ENCODE measurements at regions not wholly inside any gene's neighbourhood (a gene's known extent, or its start where the extent isn't known, plus 50 kb on each side); places are given as distances from the start of the nearest gene placed in this dataset.

DNA sequence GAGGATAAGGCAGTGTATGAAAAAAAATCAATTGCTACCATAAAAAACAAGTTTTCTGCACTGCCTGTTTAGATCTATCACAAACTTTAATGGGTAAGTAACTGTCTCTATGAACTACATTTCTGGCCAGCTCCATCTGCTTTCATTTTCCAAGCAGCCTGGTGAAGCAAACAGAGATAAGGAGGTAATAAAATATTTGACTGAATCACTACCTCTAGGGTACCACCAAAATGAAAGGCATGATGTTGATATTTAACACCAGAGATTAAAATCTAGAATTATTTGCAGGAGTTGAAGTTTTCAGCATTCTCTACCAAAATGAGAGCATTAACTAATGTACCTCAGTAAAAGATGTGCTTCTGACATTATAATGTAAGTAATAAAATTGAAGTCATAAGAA, 863.5 kb upstream of the MGAT4C start:
- ChIA-PET CTCF (no interaction called here), POLR2A (no interaction called here)
- TF ChIP-seq HDGF (IDR thresholded peaks at IDR 0.05; ENCODE audit: borderline replicate concordance) (no peak), LEF1 (IDR thresholded peaks at IDR 0.05; ENCODE audit: borderline replicate concordance) (no peak), SUZ12 (IDR thresholded peaks at IDR 0.05) (no peak), BHLHE40 (IDR thresholded peaks at IDR 0.05; ENCODE audit: borderline replicate concordance) (no peak), ZNF384 (IDR thresholded peaks at IDR 0.05) (no peak), TARDBP (IDR thresholded peaks at IDR 0.05) (no peak), ARNT (IDR thresholded peaks at IDR 0.05) (no peak), NFRKB (IDR thresholded peaks at IDR 0.05) (no peak), CTBP1 (IDR thresholded peaks at IDR 0.05; ENCODE audit: borderline replicate concordance) (no peak), ELF4 (IDR thresholded peaks at IDR 0.05) (no peak), FOXK2 (IDR thresholded peaks at IDR 0.05) (no peak), FOXA1 (IDR thresholded peaks at IDR 0.05) (no peak), L3MBTL2 (conservative IDR thresholded peaks at IDR 0.05) (no peak), FOXM1 (IDR thresholded peaks at IDR 0.05; ENCODE audit: borderline replicate concordance) (no peak), SP1 (IDR thresholded peaks at IDR 0.05) (no peak)
- TF ChIP-seq, protein P1, sequence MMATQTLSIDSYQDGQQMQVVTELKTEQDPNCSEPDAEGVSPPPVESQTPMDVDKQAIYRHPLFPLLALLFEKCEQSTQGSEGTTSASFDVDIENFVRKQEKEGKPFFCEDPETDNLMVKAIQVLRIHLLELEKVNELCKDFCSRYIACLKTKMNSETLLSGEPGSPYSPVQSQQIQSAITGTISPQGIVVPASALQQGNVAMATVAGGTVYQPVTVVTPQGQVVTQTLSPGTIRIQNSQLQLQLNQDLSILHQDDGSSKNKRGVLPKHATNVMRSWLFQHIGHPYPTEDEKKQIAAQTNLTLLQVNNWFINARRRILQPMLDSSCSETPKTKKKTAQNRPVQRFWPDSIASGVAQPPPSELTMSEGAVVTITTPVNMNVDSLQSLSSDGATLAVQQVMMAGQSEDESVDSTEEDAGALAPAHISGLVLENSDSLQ (IDR thresholded peaks at IDR 0.05) = no peak
- DNase-seq (ENCODE audit: extremely low spot score) = no peak

DNA sequence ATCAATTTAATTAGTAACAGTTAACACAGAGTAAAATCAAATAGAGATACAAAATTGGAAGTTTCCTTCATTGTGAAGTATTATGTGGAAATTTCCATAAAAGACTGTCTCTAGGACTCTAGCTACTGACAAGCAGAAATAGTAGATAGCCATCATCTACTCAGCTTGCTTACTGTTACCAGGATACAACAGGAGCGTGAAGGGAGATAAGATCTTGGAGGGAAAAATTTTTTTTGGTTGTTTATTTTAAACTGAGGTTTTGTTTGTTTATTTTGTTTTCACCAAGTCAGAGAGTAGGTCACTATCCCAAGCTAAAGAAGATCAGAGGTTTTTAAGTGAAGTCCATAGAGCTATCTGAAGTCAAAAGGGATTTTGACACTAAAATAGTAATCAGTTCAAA, 861.3 kb upstream of the MGAT4C start:
- no peak for DNase-seq (ENCODE audit: extremely low spot score)
- POLR2A ChIA-PET = no interaction called here
- TF ChIP-seq L3MBTL2 (conservative IDR thresholded peaks at IDR 0.05) = no peak
- TF ChIP-seq FOXK2 (IDR thresholded peaks at IDR 0.05) = no peak
- no peak for TF ChIP-seq SP1 (IDR thresholded peaks at IDR 0.05)
- TF ChIP-seq ZNF384 (IDR thresholded peaks at IDR 0.05) = no peak
- TF ChIP-seq ELF4 (IDR thresholded peaks at IDR 0.05) = no peak
- TF ChIP-seq CTBP1 (IDR thresholded peaks at IDR 0.05; ENCODE audit: borderline replicate concordance) = no peak
- TF ChIP-seq HDGF (IDR thresholded peaks at IDR 0.05; ENCODE audit: borderline replicate concordance) = no peak
- no peak for TF ChIP-seq FOXA1 (IDR thresholded peaks at IDR 0.05)
- TF ChIP-seq NFRKB (IDR thresholded peaks at IDR 0.05) = no peak
- TF ChIP-seq LEF1 (IDR thresholded peaks at IDR 0.05; ENCODE audit: borderline replicate concordance) = no peak
- TF ChIP-seq BHLHE40 (IDR thresholded peaks at IDR 0.05; ENCODE audit: borderline replicate concordance) = no peak
- TF ChIP-seq TARDBP (IDR thresholded peaks at IDR 0.05) = no peak
- TF ChIP-seq SUZ12 (IDR thresholded peaks at IDR 0.05) = no peak
- TF ChIP-seq FOXM1 (IDR thresholded peaks at IDR 0.05; ENCODE audit: borderline replicate concordance) = no peak
- TF ChIP-seq, protein P1 (IDR thresholded peaks at IDR 0.05) = no peak
- no peak for TF ChIP-seq ARNT (IDR thresholded peaks at IDR 0.05)
- CTCF ChIA-PET = no interaction called here

DNA sequence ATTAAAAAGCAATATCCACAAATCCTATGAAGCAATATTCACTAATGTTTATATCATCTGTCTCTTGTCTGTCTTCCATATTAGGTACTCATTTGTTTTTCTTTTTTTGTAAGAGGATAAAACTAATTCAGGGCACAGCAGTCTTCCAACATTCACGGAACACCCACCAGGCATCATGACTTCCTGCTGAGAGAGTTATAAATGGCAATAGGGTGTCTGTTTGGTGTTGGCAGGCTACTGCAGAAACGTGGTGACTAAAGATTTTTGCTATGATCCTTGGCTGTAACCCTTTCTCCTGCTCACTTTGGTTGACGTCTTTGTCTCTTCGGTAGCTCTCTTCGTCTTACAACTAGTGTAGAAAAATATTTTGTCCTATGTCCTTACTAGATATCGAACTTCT, 860.6 kb upstream of the MGAT4C start:
- DNase-seq (ENCODE audit: extremely low spot score) = peak; percentile 13
- no peak for TF ChIP-seq NFRKB (IDR thresholded peaks at IDR 0.05)
- TF ChIP-seq ARNT (IDR thresholded peaks at IDR 0.05) = no peak
- no peak for TF ChIP-seq CTBP1 (IDR thresholded peaks at IDR 0.05; ENCODE audit: borderline replicate concordance)
- no peak for TF ChIP-seq FOXA1 (IDR thresholded peaks at IDR 0.05)
- no peak for TF ChIP-seq ELF4 (IDR thresholded peaks at IDR 0.05)
- TF ChIP-seq L3MBTL2 (conservative IDR thresholded peaks at IDR 0.05) = no peak; the same call in 1 of the 2 replicates
- TF ChIP-seq, protein P1 (IDR thresholded peaks at IDR 0.05) = 0 out of 2 replicates have a peak, but pooled peaks have one; percentile 34
- ChIA-PET POLR2A (no interaction called here), CTCF (no interaction called here)

DNA sequence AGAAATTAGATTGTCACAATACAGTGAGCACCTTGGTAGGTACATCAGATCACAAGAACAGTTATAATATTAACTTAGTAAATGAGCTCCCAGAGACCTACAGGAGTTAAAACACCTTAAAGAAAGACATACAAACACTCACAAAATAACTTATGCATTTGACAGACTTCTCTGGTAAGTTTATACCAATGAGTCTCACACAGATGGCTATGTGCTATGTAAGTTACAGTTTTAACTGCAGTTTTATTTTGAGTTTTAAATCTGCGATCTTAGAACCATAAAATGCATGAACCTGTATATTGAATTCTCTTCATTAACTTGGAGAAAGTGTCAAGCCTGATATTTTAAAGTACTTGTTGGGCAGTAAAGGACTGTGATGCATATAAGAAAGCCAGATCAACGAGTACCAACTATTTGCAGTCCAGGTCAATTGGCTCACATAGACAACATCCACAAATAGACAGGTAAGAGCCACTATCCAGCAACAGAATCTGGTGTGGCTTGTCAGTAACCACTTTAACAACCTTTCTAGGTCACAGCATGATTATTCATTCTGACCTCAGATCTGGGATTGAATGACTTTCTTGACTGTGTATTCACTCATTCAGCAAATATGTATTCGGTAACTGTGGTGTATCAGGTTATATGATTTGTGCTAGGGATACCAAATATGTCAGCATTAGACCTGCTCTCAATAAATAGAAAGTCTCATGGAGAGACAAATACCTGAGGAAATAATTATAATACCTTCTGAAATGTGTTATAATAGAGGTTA, 856.6 kb upstream of the MGAT4C start:
- POLR2A ChIA-PET = no interaction called here
- no peak for DNase-seq (ENCODE audit: extremely low spot score)
- TF ChIP-seq SUZ12 (IDR thresholded peaks at IDR 0.05) (no peak), ZNF384 (IDR thresholded peaks at IDR 0.05) (no peak), TARDBP (IDR thresholded peaks at IDR 0.05) (no peak), BHLHE40 (IDR thresholded peaks at IDR 0.05; ENCODE audit: borderline replicate concordance) (no peak), LEF1 (IDR thresholded peaks at IDR 0.05; ENCODE audit: borderline replicate concordance) (no peak), ARNT (IDR thresholded peaks at IDR 0.05) (no peak), FOXA1 (IDR thresholded peaks at IDR 0.05) (no peak), SP1 (IDR thresholded peaks at IDR 0.05) (no peak), CTBP1 (IDR thresholded peaks at IDR 0.05; ENCODE audit: borderline replicate concordance) (no peak), NFRKB (IDR thresholded peaks at IDR 0.05) (no peak), L3MBTL2 (conservative IDR thresholded peaks at IDR 0.05) (no peak), ELF4 (IDR thresholded peaks at IDR 0.05) (no peak), FOXM1 (IDR thresholded peaks at IDR 0.05; ENCODE audit: borderline replicate concordance) (no peak), HDGF (IDR thresholded peaks at IDR 0.05; ENCODE audit: borderline replicate concordance) (no peak), FOXK2 (IDR thresholded peaks at IDR 0.05) (no peak)
- TF ChIP-seq, protein P1 (IDR thresholded peaks at IDR 0.05) = no peak
- CTCF ChIA-PET = no interaction called here

DNA sequence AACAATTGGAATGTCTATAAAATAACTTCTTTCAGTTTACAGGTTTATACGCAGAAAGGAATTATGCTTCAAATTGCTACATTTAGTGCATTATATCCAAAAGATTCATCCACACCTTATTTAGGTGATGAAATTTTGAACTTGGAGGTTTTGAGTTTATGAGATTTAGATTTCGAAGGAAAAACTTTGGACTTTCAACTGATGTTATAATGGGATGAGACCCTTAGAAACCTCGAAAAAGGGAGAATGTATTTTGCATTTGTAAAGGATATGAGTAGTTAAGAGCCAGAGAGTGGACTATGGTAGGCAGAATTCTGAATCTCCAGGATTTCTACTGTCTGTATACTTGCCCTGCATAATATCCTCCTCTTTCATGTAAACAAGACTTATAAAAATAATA, 851.6 kb upstream of the MGAT4C start:
- DNase-seq (ENCODE audit: extremely low spot score) = no peak
- CTCF ChIA-PET = no interaction called here
- POLR2A ChIA-PET = no interaction called here
- TF ChIP-seq CTBP1 (IDR thresholded peaks at IDR 0.05; ENCODE audit: borderline replicate concordance) (no peak), FOXM1 (IDR thresholded peaks at IDR 0.05; ENCODE audit: borderline replicate concordance) (no peak), SUZ12 (IDR thresholded peaks at IDR 0.05) (no peak), L3MBTL2 (conservative IDR thresholded peaks at IDR 0.05) (no peak)

All from HEK293T (cell line).